K562 (cell line): ENCODE measurements at regions not wholly inside any gene's neighbourhood (a gene's known extent, or its start where the extent isn't known, plus 50 kb on each side); places are given as distances from the start of the nearest gene placed in this dataset.

Experiments
- ATAC-seq: fragments of 200-7000 bp; cut with Tn5 transposase; 3 replicates; pipeline ENCODE4 v1.9.1; 2020; ENCODE audit warnings: moderate library complexity
- BruUV-seq: library from RNA; stranded (reverse); fragments of 400-500 nt; replicated peaks from 2 replicates; lab custom pipeline; 2021; lab: Mats Ljungman, UMichigan
- CTCF ChIA-PET: fragments of 300-600 bp; formaldehyde crosslinking; extraction: SDS; loops from one replicate; lab custom pipeline; 2021; ENCODE audit warnings: low intra/inter-chr PET ratio; lab: Yijun Ruan, JAX
- POLR2A ChIA-PET: fragments of 300-600, 350-650 bp; sonication (Branson Sonifier 250); formaldehyde crosslinking; extraction: SDS; loops from one replicate; lab custom pipeline; 2021; ENCODE audit warnings: antibody characterized with exemption, inconsistent platforms; lab: Yijun Ruan, JAX
- DNase-seq, 4 experiments: peaks; one replicate each; pipeline versions ENCODE4 v3.0.0 to v3.0.0-alpha.2; 2011 to 2018; ENCODE audit warnings: low spot score in 3 of 4, mixed read lengths in 3 of 4; ENCODE audit errors: extremely low read depth in 1 of 4
- FAIRE-seq: peaks from 2 replicates; lab custom pipeline; 2011; peaks lifted over from hg19 to GRCh38; lab: Jason Lieb, UNC
- H2AFZ ChIP-seq: 2 replicates; pipeline ENCODE4 v1.6.0; 2011; ENCODE audit warnings: low read depth, low read length, control low read depth, inconsistent platforms
- H3K27ac ChIP-seq: fragments of 200-600 bp; 3 replicates; pipeline ENCODE4 v1.8.0; 2011; ENCODE audit warnings: low read depth, mild to moderate bottlenecking, control low read depth, inconsistent platforms, low read length, moderate library complexity, mixed read lengths; ENCODE audit errors: extremely low read depth
- H3K27me3 ChIP-seq, 2 experiments: fragments of 300-600 bp in 1 of 2; 2 replicates in 1 of 2; 3 replicates in 1 of 2; pipeline versions ENCODE4 v1.6.0 to v1.8.0; 2011; ENCODE audit warnings: inconsistent platforms in 2 of 2, low read length in 2 of 2, mild to moderate bottlenecking in 1 of 2, mixed read lengths in 1 of 2, moderate library complexity in 1 of 2; ENCODE audit not compliant: control insufficient read depth in 2 of 2, insufficient read depth in 2 of 2
- H3K36me3 ChIP-seq: fragments of 300-600 bp; 3 replicates; pipeline ENCODE4 v1.8.0; 2011; ENCODE audit warnings: mild to moderate bottlenecking, low read length, inconsistent platforms; ENCODE audit not compliant: control insufficient read depth, insufficient read depth
- H3K4me1 ChIP-seq, 2 experiments: fragments of 200-600 bp in 1 of 2; replicated peaks in 1 of 2; 2 replicates in 1 of 2; 3 replicates in 1 of 2; pipeline versions ENCODE4 v1.5.1 to v1.8.0; 2011; ENCODE audit warnings: inconsistent platforms in 2 of 2, low read length in 2 of 2, mild to moderate bottlenecking in 1 of 2, mixed read lengths in 1 of 2, moderate library complexity in 1 of 2; ENCODE audit not compliant: control insufficient read depth in 2 of 2, insufficient read depth in 2 of 2
- H3K4me2 ChIP-seq: 2 replicates; pipeline ENCODE4 v1.6.1; 2011; ENCODE audit warnings: low read length, control low read depth, inconsistent platforms, mixed read lengths; ENCODE audit not compliant: insufficient read depth
- H3K4me3 ChIP-seq: fragments of 200-600 bp; sonication (generic), shearing (Covaris generic); 2 replicates; pipeline ENCODE4 v1.5.1; 2016; ENCODE audit warnings: control low read depth, inconsistent platforms
- H3K79me2 ChIP-seq: fragments of 200-600 bp; 3 replicates; pipeline ENCODE4 v1.8.0; 2011; ENCODE audit warnings: low read length, inconsistent platforms; ENCODE audit not compliant: control insufficient read depth, insufficient read depth
- H3K9ac ChIP-seq, 2 experiments: 2 replicates each; pipeline versions ENCODE4 v1.6.0 to v1.6.1; 2011; ENCODE audit warnings: low read depth in 2 of 2, low read length in 2 of 2, control low read depth in 1 of 2, inconsistent platforms in 1 of 2, mild to moderate bottlenecking in 1 of 2, mixed read lengths in 1 of 2; ENCODE audit not compliant: insufficient read depth in 1 of 2
- H3K9me1 ChIP-seq: one replicate; pipeline ENCODE4 v1.6.0; 2011; ENCODE audit warnings: inconsistent platforms, mild to moderate bottlenecking, low read length, moderate library complexity; ENCODE audit not compliant: control insufficient read depth, insufficient read depth
- H3K9me3 ChIP-seq: replicated peaks from 2 replicates; pipeline ENCODE4 v1.5.1; 2011; ENCODE audit warnings: low read depth, low read length, inconsistent platforms; ENCODE audit not compliant: control insufficient read depth, insufficient read depth
- H4K20me1 ChIP-seq: replicated peaks from 2 replicates; pipeline ENCODE4 v1.6.1; 2011; ENCODE audit warnings: low read length, inconsistent platforms, mixed read lengths; ENCODE audit not compliant: control insufficient read depth, insufficient read depth
- BCLAF1 ChIP-seq, 2 experiments: fragments of 450-650 bp in 1 of 2; IDR thresholded peaks; 2 replicates each; pipeline ENCODE4 v1.6.1; 2011 to 2017; ENCODE audit warnings: low read depth in 2 of 2, antibody characterized with exemption in 1 of 2, borderline replicate concordance in 1 of 2, low read length in 1 of 2, mild to moderate bottlenecking in 1 of 2, mixed read lengths in 1 of 2; ENCODE audit not compliant: control insufficient read depth in 1 of 2
- CEBPB ChIP-seq: fragments of 450-650 bp; IDR thresholded peaks from 2 replicates; pipeline ENCODE4 v1.6.1; 2016; ENCODE audit warnings: missing genetic modification characterization, missing compliant biosample characterization
- CLOCK ChIP-seq: fragments of 250-450 bp; sonication (Bioruptor Pico); IDR thresholded peaks from 2 replicates; pipeline ENCODE4 v1.4.0; 2020; ENCODE audit warnings: mild to moderate bottlenecking, moderate library complexity, borderline replicate concordance
- GMEB1 ChIP-seq: fragments of 250-450 bp; sonication (Bioruptor Pico); IDR thresholded peaks from 2 replicates; pipeline ENCODE4 v1.4.0; 2020; ENCODE audit warnings: mild to moderate bottlenecking
- HOXB6 ChIP-seq: fragments of 250-450 bp; sonication (Bioruptor Pico); IDR thresholded peaks from 2 replicates; pipeline ENCODE4 v1.5.1; 2022; ENCODE audit warnings: mild to moderate bottlenecking, borderline replicate concordance
- POLR2B ChIP-seq: fragments of 450-650 bp; IDR thresholded peaks from 2 replicates; pipeline ENCODE4 v1.6.1; 2018; ENCODE audit warnings: low read depth; ENCODE audit not compliant: partially characterized antibody
- SAP30 ChIP-seq: fragments of 200-600 bp; sonication (generic); IDR thresholded peaks from 2 replicates; pipeline ENCODE4 v1.6.1; 2012; ENCODE audit warnings: borderline replicate concordance, low read depth, mild to moderate bottlenecking, moderate library complexity, low read length, control low read depth, inconsistent platforms; ENCODE audit not compliant: insufficient read depth, poor library complexity, severe bottlenecking
- SIRT6 ChIP-seq: IDR thresholded peaks from one replicate; pipeline ENCODE4 v1.6.1; 2012; ENCODE audit warnings: low read depth, mild to moderate bottlenecking, control low read depth, inconsistent platforms, low read length, moderate library complexity
- SPI1 ChIP-seq: IDR thresholded peaks from 2 replicates; pipeline ENCODE4 v1.6.1; 2011; ENCODE audit warnings: low read depth, low read length, control low read depth, borderline replicate concordance
- SRSF1 ChIP-seq: fragments of 200-400 bp; formaldehyde crosslinking; IDR thresholded peaks from 2 replicates; pipeline ENCODE4 v1.6.1; 2017; ENCODE audit warnings: mild to moderate bottlenecking, low read depth, low read length, moderate library complexity
- THAP12 ChIP-seq: fragments of 250-450 bp; sonication (Bioruptor Pico); IDR thresholded peaks from 2 replicates; pipeline ENCODE4 v1.9.0; 2021; ENCODE audit warnings: mild to moderate bottlenecking, inconsistent platforms
- ZNF586 ChIP-seq: fragments of 450-650 bp; formaldehyde crosslinking; conservative IDR thresholded peaks from 2 replicates; pipeline ENCODE4 v1.4.0; 2020; ENCODE audit warnings: mild to moderate bottlenecking, moderate library complexity
- ZNF644 ChIP-seq: fragments of 200-800 bp; sonication (Bioruptor generic); IDR thresholded peaks from 2 replicates; pipeline ENCODE4 v1.6.1; 2016; ENCODE audit warnings: low read depth, missing genetic modification characterization, missing compliant biosample characterization
- WGBS: fragments of 100-300 bp; shearing (Covaris generic); methylation state at CpG from one replicate; pipeline ENCODE4 v1.1.6; 2016; ENCODE audit warnings: low coverage, mixed read lengths; ENCODE audit not compliant: insufficient coverage; ENCODE audit errors: missing lambda C conversion rate; 5-methylcytosine and 5-hydroxymethylcytosine counted together
- in situ Hi-C: fragments of 300-500 bp; cut with MboI; formaldehyde crosslinking; loops from 4 replicates; pipeline ENCODE4 v1.15.0; 2018; ENCODE audit warnings: inconsistent platforms, mixed read lengths
- intact Hi-C: fragments of 100-400 bp; cut with micrococcal nuclease; formaldehyde crosslinking; loops from 2 replicates; pipeline ENCODE4 v1.14.2; 2022

GRCh38 chr11:81870066-81870412 lies 863.6 kb downstream of the FAM181B start:
- Histone ChIP-seq H4K20me1 (no peaks in the 10 kb centered on the region), H3K36me3 (no peaks in the 10 kb centered on the region), H3K4me1 (no peaks in the 10 kb centered on the region), H3K79me2 (no peaks in the 10 kb centered on the region), H3K9me3 (no peaks in the 10 kb centered on the region), H3K27me3 (no peaks in the 10 kb centered on the region), H3K27ac (no peak overlapping the region), H3K4me2 (no peak overlapping the region), H2AFZ (no peak overlapping the region), H3K4me3 (no peak overlapping the region), H3K9ac (no peak overlapping the region), H3K9me1 (no peaks in the 10 kb centered on the region)
- FAIRE-seq (no peak), ATAC-seq (no peak), DNase-seq (no peak)
- ChIA-PET CTCF (no interaction called here), POLR2A (no interaction called here)
- intact Hi-C loops (no loop called here), in situ Hi-C loops (no loop called here)
- WGBS = 0% methylated on average over 3 of the region's 3 CpGs
- no TSS peak for BruUV-seq
- TF ChIP-seq SAP30 = no peak
- TF ChIP-seq POLR2B = no peak
- TF ChIP-seq ZNF644 (tag) = no peak
- TF ChIP-seq SIRT6 = no peak
- no peak for TF ChIP-seq SPI1
- no peak for TF ChIP-seq HOXB6
- no peak for TF ChIP-seq ZNF586 (CRISPR knock-in tag)
- TF ChIP-seq BCLAF1 (IDR thresholded peaks at IDR 0.05; ENCODE audit: borderline replicate concordance in 1 of 2, control insufficient read depth in 1 of 2, low read depth in 2 of 2, low read length in 1 of 2) = no peak
- TF ChIP-seq CEBPB (tag) = no peak
- no peak for TF ChIP-seq THAP12 (CRISPR knock-in tag)
- TF ChIP-seq CLOCK (CRISPR knock-in tag) = no peak
- no peak for TF ChIP-seq SRSF1
- TF ChIP-seq GMEB1 = no peak
